ENCODE measurements at regions not wholly inside any gene's neighbourhood (a gene's known extent, or its start where the extent isn't known, plus 50 kb on each side); places are given as distances from the start of the nearest gene placed in this dataset.
"Not testable (repeated sequence)": the region's sequence is repeated elsewhere in the genome, so short reads cannot be mapped to it uniquely, and the experiment has no call there.

GRCh38 chr21:25531538-25532250 is 75.6 kb downstream of the MRPL39 start:
- DNase-seq (ENCODE audit: low spot score): not testable (repeated sequence)

GRCh38 chr21:25528515-25528914 is 78.8 kb downstream of the MRPL39 start:
- DNase-seq (ENCODE audit: low spot score): no peak

- DNase-seq (ENCODE audit: low spot score): no peak
These were observed 88.8 kb downstream of the MRPL39 start for GRCh38 chr21:25518491-25518911.

GRCh38 chr21:25515484-25516405 is 91.5 kb downstream of the MRPL39 start:
- no peak for DNase-seq (ENCODE audit: low spot score)

- DNase-seq (ENCODE audit: low spot score): no peak
These were observed 93.5 kb downstream of the MRPL39 start for GRCh38 chr21:25513810-25514209.

DNA sequence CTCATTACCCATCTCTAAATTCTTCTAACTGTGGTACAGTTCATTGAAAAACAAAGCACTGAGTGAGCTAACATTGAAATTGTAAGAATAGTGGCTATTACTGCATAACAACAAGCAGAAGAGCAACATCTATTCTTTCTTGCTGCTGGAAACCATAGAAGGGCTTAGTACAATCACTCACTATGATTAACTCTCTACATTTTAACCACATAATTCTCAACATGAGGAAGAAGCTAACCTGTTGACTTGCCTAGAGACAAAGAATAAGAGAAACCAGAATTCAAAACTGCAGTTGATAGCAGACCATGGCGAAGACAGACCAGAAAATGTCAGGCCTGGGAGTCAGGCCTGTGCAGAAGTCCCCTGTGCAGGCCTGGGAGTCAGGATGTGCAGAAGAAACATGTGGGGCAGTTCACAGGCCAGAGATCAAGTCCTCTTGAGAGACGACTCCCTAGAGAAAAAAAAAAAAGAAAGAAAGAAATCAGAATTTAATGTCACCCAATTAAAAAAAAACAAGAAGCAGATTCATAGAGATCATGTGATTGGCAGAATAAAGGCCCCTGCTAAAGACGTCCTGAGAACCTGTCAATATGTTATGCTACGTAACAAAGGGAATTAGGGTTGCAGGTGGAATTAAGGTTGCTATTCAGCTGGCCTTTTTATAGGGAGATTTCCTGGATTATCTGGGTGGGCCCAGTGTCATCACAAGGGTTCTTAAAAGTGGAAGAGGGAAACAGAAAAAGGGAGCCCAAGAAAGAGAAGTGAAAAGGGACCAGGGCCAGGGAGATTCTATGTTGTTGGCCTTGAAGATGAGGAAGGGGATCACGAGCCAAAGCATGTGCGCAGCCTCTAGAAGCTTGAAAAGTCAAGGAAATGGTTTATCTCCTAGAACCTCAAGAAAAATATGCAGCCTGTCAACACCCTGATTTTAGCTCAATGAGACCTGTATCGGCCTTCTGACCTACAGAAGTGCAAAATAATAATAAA is 94.9 kb downstream of the MRPL39 start:
- DNase-seq (ENCODE audit: low spot score): no peak

- DNase-seq (ENCODE audit: low spot score): no peak
These were observed 97.4 kb downstream of the MRPL39 start for GRCh38 chr21:25509862-25510261.

DNA sequence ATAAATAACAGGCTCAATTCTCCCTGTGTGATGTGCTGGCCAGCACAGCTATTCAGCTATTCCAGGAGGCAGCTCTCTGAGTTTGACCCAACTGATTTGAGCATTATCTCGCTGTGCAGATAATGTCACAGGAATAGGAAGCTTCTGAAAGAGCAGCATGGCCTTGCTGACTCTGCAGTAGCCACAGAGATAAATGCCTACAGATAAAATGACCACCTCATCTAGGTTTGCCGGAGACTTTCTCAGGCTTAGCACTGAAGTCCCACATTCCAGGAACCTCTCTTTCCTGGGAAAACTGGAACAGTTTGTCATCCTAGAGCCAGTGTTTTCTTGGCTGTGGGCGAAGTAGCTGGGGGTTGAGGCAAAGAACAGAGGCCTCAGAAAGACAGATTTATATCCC is 98.9 kb downstream of the MRPL39 start:
- DNase-seq (ENCODE audit: low spot score): no peak

DNA sequence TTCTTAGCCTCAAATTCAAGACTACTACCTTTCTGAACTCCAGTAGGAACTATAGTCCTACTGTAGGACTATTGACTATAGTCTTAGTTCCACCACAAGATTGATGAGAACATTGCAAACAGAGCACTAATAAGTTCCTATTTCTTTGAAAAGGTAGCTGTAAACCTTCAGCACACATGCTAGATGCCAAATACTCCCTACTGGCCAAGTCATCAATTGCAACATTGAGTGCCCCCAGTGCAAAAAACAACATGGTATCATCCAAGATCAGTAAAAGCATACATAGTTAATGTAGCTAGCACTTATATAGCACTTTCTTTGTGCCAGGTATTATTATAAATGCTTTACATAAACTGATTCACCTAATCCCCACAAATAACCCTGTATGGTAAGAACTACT is 99.8 kb downstream of the MRPL39 start:
- DNase-seq (ENCODE audit: low spot score): no peak

DNA sequence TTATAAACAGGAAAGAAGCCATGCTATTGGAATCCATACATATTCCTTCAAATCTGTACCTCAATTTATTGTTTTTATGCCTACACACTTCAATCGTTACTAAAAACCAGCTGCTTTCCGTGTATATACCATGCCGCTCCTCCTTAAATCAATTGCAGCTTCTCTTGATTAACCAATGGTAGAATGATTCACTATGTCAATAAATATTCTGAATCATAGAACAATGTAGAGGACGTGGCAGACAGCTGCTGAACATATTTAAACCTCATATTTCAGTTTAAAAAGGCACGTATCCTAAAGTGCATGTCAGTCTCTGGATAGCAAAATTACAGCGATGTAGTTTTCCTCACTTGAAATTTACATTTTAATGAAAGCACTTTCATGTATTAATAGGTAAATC is 100.4 kb downstream of the MRPL39 start:
- no peak for DNase-seq (ENCODE audit: low spot score)

- DNase-seq (ENCODE audit: low spot score): no peak
These were observed 101.0 kb downstream of the MRPL39 start for GRCh38 chr21:25506261-25506660.

GRCh38 chr21:25503981-25504380 is 103.3 kb downstream of the MRPL39 start:
- no peak for DNase-seq (ENCODE audit: low spot score)

GRCh38 chr21:25501996-25502665 is 105.2 kb downstream of the MRPL39 start:
- no peak for DNase-seq (ENCODE audit: low spot score)

GRCh38 chr21:25501462-25501861 is 105.8 kb downstream of the MRPL39 start:
- DNase-seq (ENCODE audit: low spot score): no peak

DNA sequence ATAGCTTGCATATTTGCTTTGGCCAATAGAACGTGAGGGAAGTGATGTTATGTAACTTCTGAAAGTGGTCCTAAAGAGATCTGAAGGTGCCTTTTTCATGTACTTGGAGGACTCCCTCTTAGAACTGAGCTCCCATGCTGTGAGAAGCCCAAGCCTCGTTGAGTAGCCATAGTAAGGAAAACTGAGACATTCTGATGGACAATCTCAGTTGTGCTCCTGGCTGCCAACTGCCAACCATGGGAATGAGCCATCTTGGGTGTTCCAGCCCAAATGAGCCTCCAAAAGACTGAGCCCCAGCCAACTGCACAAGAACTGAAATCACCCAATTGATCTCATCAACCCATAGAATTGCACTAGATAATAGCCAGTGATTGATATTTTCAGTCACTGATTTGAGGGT is 106.7 kb downstream of the MRPL39 start:
- DNase-seq (ENCODE audit: low spot score): no peak

DNA sequence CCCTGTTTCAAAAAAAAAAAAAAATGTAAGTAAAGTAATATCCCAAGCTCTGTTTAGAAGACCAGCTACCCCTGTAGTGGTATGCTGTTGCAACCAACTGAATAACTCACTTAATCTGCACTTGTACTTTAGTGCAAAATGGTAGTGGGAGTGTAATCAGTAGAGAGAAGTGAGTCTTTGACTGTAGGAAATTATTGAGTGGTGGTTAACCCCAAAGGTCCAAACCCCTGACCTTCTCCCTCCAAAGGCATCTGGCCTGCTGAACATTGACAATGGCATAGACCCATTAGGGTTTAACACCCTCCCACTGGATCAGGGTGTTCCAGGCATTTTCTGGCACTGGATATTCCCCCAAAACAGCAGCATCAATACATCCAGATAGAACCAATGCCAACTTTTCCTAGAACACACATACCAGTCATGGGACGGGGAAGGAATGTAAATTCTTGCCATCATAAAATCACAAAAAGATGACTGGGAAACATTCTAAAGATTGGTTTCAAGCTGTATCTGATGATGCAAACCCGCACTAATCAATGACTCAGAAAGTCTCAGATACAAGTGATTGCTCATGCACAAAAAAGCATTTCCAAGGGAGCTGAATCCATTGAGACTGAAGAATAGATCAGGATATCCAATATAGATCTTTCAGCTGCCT is 110.3 kb downstream of the MRPL39 start:
- DNase-seq (ENCODE audit: low spot score): no peak

DNA sequence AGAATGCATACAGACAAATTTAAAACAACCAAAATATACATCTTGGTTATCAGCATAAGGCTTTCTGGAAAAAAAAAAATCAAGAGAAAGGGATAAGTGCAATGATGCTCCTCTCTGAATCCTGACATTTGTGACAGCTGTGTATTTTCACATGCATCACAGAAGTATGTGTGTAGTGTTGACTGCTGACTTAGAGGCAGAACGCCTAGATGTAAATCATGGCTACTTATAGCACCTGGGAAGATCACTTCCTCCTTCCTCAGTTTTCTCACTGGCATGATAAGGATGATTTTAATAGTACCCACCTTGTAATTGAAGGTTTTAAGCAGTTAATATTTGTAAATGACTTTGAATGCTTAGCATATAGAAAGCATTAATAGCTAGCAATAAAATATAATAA is 112.5 kb downstream of the MRPL39 start:
- no peak for DNase-seq (ENCODE audit: low spot score)

- no peak for DNase-seq (ENCODE audit: low spot score)
These were observed 113.6 kb downstream of the MRPL39 start for GRCh38 chr21:25493722-25494121.

- no peak for DNase-seq (ENCODE audit: low spot score)
These were observed 116.0 kb downstream of the MRPL39 start for GRCh38 chr21:25491267-25491666.

- no peak for DNase-seq (ENCODE audit: low spot score)
These were observed 116.5 kb downstream of the MRPL39 start for GRCh38 chr21:25490742-25491141.

DNA sequence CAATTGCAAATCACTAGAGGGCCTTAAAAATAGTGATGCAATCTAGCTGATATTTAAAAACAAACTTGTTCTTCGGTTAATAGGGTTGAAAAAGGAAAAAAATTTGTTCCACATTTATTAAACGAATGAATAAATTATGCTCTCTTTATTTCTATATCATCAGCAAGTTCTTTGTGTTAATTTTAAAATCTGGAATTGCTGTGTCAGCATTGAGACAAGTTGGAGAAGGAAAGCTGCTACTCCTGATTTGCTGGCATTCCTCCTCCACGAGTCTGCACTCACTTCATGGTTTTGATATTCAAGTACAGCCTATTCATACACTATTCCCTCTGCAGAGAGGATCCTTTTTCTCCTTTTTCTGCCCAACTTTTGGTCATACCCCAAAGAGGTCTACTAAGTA is 117.6 kb downstream of the MRPL39 start:
- DNase-seq (ENCODE audit: low spot score): no peak
